ENCODE measurements at regions not wholly inside any gene's neighbourhood (a gene's known extent, or its start where the extent isn't known, plus 50 kb on each side); places are given as distances from the start of the nearest gene placed in this dataset.

DNA sequence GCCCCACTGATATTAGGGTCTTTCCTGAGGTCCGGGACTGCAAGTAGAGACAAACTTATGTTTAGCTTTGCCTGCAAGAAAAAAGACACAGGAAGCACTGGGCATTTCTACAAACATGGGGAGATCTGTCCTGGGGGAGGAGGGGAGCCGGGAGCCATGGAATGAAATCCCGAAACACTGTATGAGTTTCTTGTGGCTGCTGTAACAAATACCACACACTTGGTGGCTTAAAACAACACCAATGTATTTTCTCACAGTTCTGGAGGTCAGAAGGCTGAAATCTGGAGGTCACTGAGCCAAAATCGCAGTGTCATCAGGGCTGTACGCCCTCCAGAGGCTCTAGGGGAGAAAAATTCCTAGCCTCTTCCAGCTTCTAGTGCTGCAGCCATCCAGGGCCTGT lies 114.0 kb upstream of the CHST15 start:
- H3K9me3 ChIP-seq (ENCODE audit: control insufficient read depth, insufficient read depth, low read depth, low read length), result no peaks in the 10 kb centered on the region
- TF ChIP-seq ZNF473 (tag by site-specific recombination; IDR thresholded peaks at IDR 0.05) (no peak), ZNF544 (tag by site-specific recombination; IDR thresholded peaks at IDR 0.05) (no peak), ZXDB (tag by site-specific recombination; IDR thresholded peaks at IDR 0.05) (no peak)
- TF ChIP-seq, protein P1, sequence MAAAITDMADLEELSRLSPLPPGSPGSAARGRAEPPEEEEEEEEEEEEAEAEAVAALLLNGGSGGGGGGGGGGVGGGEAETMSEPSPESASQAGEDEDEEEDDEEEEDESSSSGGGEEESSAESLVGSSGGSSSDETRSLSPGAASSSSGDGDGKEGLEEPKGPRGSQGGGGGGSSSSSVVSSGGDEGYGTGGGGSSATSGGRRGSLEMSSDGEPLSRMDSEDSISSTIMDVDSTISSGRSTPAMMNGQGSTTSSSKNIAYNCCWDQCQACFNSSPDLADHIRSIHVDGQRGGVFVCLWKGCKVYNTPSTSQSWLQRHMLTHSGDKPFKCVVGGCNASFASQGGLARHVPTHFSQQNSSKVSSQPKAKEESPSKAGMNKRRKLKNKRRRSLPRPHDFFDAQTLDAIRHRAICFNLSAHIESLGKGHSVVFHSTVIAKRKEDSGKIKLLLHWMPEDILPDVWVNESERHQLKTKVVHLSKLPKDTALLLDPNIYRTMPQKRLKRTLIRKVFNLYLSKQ (tag by site-specific recombination; IDR thresholded peaks at IDR 0.05; ENCODE audit: borderline replicate concordance), result no peak
- no peak overlapping the region for H3K27ac ChIP-seq (ENCODE audit: extremely low read depth, low read depth, low read length)
- H3K4me3 ChIP-seq (ENCODE audit: low read depth, low read length), result no peak overlapping the region
- H3K36me3 ChIP-seq (ENCODE audit: control insufficient read depth in 2 of 2, insufficient read depth in 1 of 2, low read length in 2 of 2), result no peaks in the 10 kb centered on the region
- CTCF ChIA-PET, result no interaction called here
- POLR2A ChIA-PET, result no interaction called here
- no peaks in the 10 kb centered on the region for H3K4me1 ChIP-seq (ENCODE audit: control insufficient read depth, insufficient read depth, low read length)

DNA sequence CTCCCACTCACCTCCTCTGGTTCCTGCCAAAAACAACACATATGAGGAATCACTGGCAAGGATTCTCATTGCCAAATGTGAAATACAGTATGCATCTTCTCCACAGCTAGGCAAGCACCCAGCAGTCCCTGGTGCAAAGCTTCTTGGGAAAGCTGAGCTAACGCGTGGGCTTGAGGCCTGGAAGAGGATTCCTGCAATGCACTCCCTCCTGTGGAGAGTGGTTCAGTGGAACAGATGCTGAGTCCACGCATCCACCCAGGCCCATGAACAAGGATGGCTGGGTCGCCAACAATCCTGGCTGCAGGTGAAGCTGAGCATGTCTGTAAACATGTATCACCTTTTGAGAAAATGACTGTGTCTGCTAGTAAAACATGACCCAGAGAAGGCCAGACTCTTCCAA lies 113.2 kb upstream of the CHST15 start:
- no peak overlapping the region for H3K27ac ChIP-seq (ENCODE audit: extremely low read depth, low read depth, low read length)
- CTCF ChIA-PET, result interaction anchor here (0.6 to 0.9 kb wide), 3 partner anchors 9 to 197 kb away, joined by 3 read pairs; no protein-coding TSS in a partner anchor
- POLR2A ChIA-PET, result no interaction called here
- TF ChIP-seq, protein P2, sequence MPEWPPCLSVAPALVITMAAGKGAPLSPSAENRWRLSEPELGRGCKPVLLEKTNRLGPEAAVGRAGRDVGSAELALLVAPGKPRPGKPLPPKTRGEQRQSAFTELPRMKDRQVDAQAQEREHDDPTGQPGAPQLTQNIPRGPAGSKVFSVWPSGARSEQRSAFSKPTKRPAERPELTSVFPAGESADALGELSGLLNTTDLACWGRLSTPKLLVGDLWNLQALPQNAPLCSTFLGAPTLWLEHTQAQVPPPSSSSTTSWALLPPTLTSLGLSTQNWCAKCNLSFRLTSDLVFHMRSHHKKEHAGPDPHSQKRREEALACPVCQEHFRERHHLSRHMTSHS (tag by site-specific recombination; IDR thresholded peaks at IDR 0.05), result no peak
- no peak for TF ChIP-seq ZBTB20 (tag by site-specific recombination; IDR thresholded peaks at IDR 0.05)
- no peak for TF ChIP-seq ZFP69B (tag by site-specific recombination; IDR thresholded peaks at IDR 0.05)
- no peak for TF ChIP-seq ZSCAN30 (tag by site-specific recombination; IDR thresholded peaks at IDR 0.05)
- no peak for TF ChIP-seq MYNN (tag by site-specific recombination; IDR thresholded peaks at IDR 0.05; ENCODE audit: borderline replicate concordance)
- TF ChIP-seq ZNF629 (tag by site-specific recombination; IDR thresholded peaks at IDR 0.05), result no peak
- no peak for TF ChIP-seq ZNF548 (tag by site-specific recombination; IDR thresholded peaks at IDR 0.05)
- TF ChIP-seq ZNF561 (tag by site-specific recombination; IDR thresholded peaks at IDR 0.05; ENCODE audit: borderline replicate concordance), result no peak
- TF ChIP-seq ZNF266 (tag by site-specific recombination; IDR thresholded peaks at IDR 0.05; ENCODE audit: low read depth), result no peak
- no peak for TF ChIP-seq ZNF24 (tag by site-specific recombination; IDR thresholded peaks at IDR 0.05)
- TF ChIP-seq, protein P3, sequence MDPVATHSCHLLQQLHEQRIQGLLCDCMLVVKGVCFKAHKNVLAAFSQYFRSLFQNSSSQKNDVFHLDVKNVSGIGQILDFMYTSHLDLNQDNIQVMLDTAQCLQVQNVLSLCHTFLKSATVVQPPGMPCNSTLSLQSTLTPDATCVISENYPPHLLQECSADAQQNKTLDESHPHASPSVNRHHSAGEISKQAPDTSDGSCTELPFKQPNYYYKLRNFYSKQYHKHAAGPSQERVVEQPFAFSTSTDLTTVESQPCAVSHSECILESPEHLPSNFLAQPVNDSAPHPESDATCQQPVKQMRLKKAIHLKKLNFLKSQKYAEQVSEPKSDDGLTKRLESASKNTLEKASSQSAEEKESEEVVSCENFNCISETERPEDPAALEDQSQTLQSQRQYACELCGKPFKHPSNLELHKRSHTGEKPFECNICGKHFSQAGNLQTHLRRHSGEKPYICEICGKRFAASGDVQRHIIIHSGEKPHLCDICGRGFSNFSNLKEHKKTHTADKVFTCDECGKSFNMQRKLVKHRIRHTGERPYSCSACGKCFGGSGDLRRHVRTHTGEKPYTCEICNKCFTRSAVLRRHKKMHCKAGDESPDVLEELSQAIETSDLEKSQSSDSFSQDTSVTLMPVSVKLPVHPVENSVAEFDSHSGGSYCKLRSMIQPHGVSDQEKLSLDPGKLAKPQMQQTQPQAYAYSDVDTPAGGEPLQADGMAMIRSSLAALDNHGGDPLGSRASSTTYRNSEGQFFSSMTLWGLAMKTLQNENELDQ (tag by site-specific recombination; IDR thresholded peaks at IDR 0.05; ENCODE audit: low read depth), result no peak
- TF ChIP-seq ZNF10 (tag by site-specific recombination; IDR thresholded peaks at IDR 0.05), result no peak
- no peak for TF ChIP-seq KLF1 (tag by site-specific recombination; IDR thresholded peaks at IDR 0.05)
- TF ChIP-seq, protein P4, sequence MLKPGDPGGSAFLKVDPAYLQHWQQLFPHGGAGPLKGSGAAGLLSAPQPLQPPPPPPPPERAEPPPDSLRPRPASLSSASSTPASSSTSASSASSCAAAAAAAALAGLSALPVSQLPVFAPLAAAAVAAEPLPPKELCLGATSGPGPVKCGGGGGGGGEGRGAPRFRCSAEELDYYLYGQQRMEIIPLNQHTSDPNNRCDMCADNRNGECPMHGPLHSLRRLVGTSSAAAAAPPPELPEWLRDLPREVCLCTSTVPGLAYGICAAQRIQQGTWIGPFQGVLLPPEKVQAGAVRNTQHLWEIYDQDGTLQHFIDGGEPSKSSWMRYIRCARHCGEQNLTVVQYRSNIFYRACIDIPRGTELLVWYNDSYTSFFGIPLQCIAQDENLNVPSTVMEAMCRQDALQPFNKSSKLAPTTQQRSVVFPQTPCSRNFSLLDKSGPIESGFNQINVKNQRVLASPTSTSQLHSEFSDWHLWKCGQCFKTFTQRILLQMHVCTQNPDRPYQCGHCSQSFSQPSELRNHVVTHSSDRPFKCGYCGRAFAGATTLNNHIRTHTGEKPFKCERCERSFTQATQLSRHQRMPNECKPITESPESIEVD (tag by site-specific recombination; IDR thresholded peaks at IDR 0.05), result no peak
- no peak for TF ChIP-seq ZNF211 (tag by site-specific recombination; IDR thresholded peaks at IDR 0.05; ENCODE audit: low read depth)
- no peak for TF ChIP-seq ZNF324 (tag by site-specific recombination; IDR thresholded peaks at IDR 0.05)
- TF ChIP-seq, protein P5, sequence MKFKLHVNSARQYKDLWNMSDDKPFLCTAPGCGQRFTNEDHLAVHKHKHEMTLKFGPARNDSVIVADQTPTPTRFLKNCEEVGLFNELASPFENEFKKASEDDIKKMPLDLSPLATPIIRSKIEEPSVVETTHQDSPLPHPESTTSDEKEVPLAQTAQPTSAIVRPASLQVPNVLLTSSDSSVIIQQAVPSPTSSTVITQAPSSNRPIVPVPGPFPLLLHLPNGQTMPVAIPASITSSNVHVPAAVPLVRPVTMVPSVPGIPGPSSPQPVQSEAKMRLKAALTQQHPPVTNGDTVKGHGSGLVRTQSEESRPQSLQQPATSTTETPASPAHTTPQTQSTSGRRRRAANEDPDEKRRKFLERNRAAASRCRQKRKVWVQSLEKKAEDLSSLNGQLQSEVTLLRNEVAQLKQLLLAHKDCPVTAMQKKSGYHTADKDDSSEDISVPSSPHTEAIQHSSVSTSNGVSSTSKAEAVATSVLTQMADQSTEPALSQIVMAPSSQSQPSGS (tag by site-specific recombination; IDR thresholded peaks at IDR 0.05; ENCODE audit: low read depth), result no peak
- no peak overlapping the region for H3K4me3 ChIP-seq (ENCODE audit: low read depth, low read length)
- no peaks in the 10 kb centered on the region for H3K4me1 ChIP-seq (ENCODE audit: control insufficient read depth, insufficient read depth, low read length)
- H3K9me3 ChIP-seq (ENCODE audit: control insufficient read depth, insufficient read depth, low read depth, low read length), result no peaks in the 10 kb centered on the region
- H3K36me3 ChIP-seq (ENCODE audit: control insufficient read depth in 2 of 2, insufficient read depth in 1 of 2, low read length in 2 of 2), result no peaks in the 10 kb centered on the region

All from HEK293 (cell line).